GM23338 (cell line): ENCODE measurements at regions not wholly inside any gene's neighbourhood (a gene's known extent, or its start where the extent isn't known, plus 50 kb on each side); places are given as distances from the start of the nearest gene placed in this dataset.
"Not testable (repeated sequence)": the region's sequence is repeated elsewhere in the genome, so short reads cannot be mapped to it uniquely, and the experiment has no call there.

Experiments used
- ATAC-seq: fragments of 200-7000 bp; cut with Tn5 transposase; 3 replicates; pipeline ENCODE4 v1.9.1; 2020
- DNase-seq: peaks from one replicate; pipeline ENCODE4 v3.0.0-alpha.2; 2015; ENCODE audit warnings: low spot score
- H2AFZ ChIP-seq: fragments of 200-600 bp; sonication (generic); 2 replicates; pipeline ENCODE4 v1.8.0; 2016; ENCODE audit warnings: antibody characterized with exemption, mild to moderate bottlenecking, moderate library complexity
- H3F3A ChIP-seq: fragments of 200-600 bp; sonication (generic); replicated peaks from 2 replicates; pipeline ENCODE4 v1.8.0; 2017; ENCODE audit warnings: antibody characterized with exemption, mixed run types, low read depth
- H3K27ac ChIP-seq: fragments of 200-600 bp; sonication (generic); 2 replicates; pipeline ENCODE4 v1.6.1; 2016; ENCODE audit warnings: low read depth
- H3K27me3 ChIP-seq: fragments of 200-600 bp; sonication (generic); 2 replicates; pipeline ENCODE4 v1.8.0; 2016; ENCODE audit warnings: mild to moderate bottlenecking, mixed run types, moderate library complexity; ENCODE audit not compliant: insufficient read depth
- H3K36me3 ChIP-seq: fragments of 200-600 bp; sonication (generic); 2 replicates; pipeline ENCODE4 v1.8.0; 2016; ENCODE audit warnings: mild to moderate bottlenecking; ENCODE audit not compliant: insufficient read depth
- H3K4me1 ChIP-seq: fragments of 200-600 bp; sonication (generic); 2 replicates; pipeline ENCODE4 v1.8.0; 2016; ENCODE audit warnings: mild to moderate bottlenecking, moderate library complexity; ENCODE audit not compliant: insufficient read depth
- H3K4me2 ChIP-seq: fragments of 200-600 bp; sonication (generic); 2 replicates; pipeline ENCODE4 v1.7.1; 2017; ENCODE audit warnings: mixed run types
- H3K4me3 ChIP-seq: fragments of 200-600 bp; sonication (generic); 2 replicates; pipeline ENCODE4 v1.6.1; 2016; ENCODE audit warnings: mixed run types
- H3K79me2 ChIP-seq: fragments of 200-600 bp; sonication (generic); replicated peaks from 2 replicates; pipeline ENCODE4 v1.8.0; 2017; ENCODE audit warnings: mild to moderate bottlenecking; ENCODE audit not compliant: insufficient read depth
- H3K9me2 ChIP-seq: fragments of 200-600 bp; sonication (generic); 2 replicates; pipeline ENCODE4 v1.8.0; 2017; ENCODE audit not compliant: insufficient read depth
- H4K20me1 ChIP-seq: fragments of 200-600 bp; sonication (generic); replicated peaks from 2 replicates; pipeline ENCODE4 v1.8.0; 2017; ENCODE audit warnings: mild to moderate bottlenecking; ENCODE audit not compliant: insufficient read depth
- H3K27ac Mint-ChIP-seq: 2 replicates; pipeline ENCODE4 v1.8.0; 2020; ENCODE audit warnings: inconsistent platforms, mild to moderate bottlenecking, moderate library complexity, mixed read lengths
- H3K27me3 Mint-ChIP-seq: 3 replicates; pipeline ENCODE4 v1.8.0; 2022; ENCODE audit warnings: low read depth, mild to moderate bottlenecking, moderate library complexity, mixed read lengths, inconsistent platforms; ENCODE audit not compliant: insufficient read depth, poor library complexity
- H3K36me3 Mint-ChIP-seq: 3 replicates; pipeline ENCODE4 v1.8.0; 2021; ENCODE audit warnings: low read depth, mild to moderate bottlenecking, inconsistent platforms, moderate library complexity, mixed read lengths
- H3K4me1 Mint-ChIP-seq: 3 replicates; pipeline ENCODE4 v1.8.0; 2020; ENCODE audit warnings: mild to moderate bottlenecking, inconsistent platforms, mixed read lengths
- H3K4me3 Mint-ChIP-seq: 3 replicates; pipeline ENCODE4 v1.8.0; 2021; ENCODE audit warnings: moderate library complexity, mild to moderate bottlenecking, inconsistent platforms, mixed read lengths
- H3K9me3 Mint-ChIP-seq: 3 replicates; pipeline ENCODE4 v1.8.0; 2020; ENCODE audit warnings: moderate library complexity, mild to moderate bottlenecking, inconsistent platforms, mixed read lengths
- CREB1 ChIP-seq: fragments of 250-450 bp; sonication (Bioruptor Pico); IDR thresholded peaks from 2 replicates; pipeline ENCODE4 v1.5.0; 2020; ENCODE audit warnings: low read depth, mild to moderate bottlenecking, moderate library complexity
- CTCF ChIP-seq, 2 experiments: fragments of 200-600 bp in 1 of 2; sonication (generic) in 1 of 2; conservative IDR thresholded peaks; 2 replicates each; pipeline versions ENCODE4 v1.5.1 to v1.6.1; 2016 to 2017; ENCODE audit warnings: antibody characterized with exemption in 2 of 2, low read depth in 2 of 2, mild to moderate bottlenecking in 2 of 2, moderate library complexity in 1 of 2
- ETS1 ChIP-seq: IDR thresholded peaks from 2 replicates; pipeline ENCODE4 v1.6.1; 2016; ENCODE audit warnings: antibody characterized with exemption
- EZH2 ChIP-seq: fragments of 200-600 bp; sonication (generic); IDR thresholded peaks from one replicate; pipeline ENCODE4 v1.8.0; 2017; ENCODE audit warnings: antibody characterized with exemption, mild to moderate bottlenecking, low read depth; ENCODE audit not compliant: unreplicated experiment
- EZH2phosphoT487 ChIP-seq: fragments of 200-600 bp; sonication (generic); IDR thresholded peaks from one replicate; pipeline ENCODE4 v1.8.1; 2018; ENCODE audit warnings: antibody characterized with exemption; ENCODE audit not compliant: unreplicated experiment
- JUNB ChIP-seq: IDR thresholded peaks from one replicate; pipeline ENCODE4 v1.6.1; 2016; ENCODE audit warnings: antibody characterized with exemption; ENCODE audit not compliant: unreplicated experiment
- NANOG ChIP-seq: IDR thresholded peaks from 2 replicates; pipeline ENCODE4 v1.6.1; 2016; ENCODE audit warnings: antibody characterized with exemption, borderline replicate concordance
- POLR2AphosphoS5 ChIP-seq: IDR thresholded peaks from 2 replicates; pipeline ENCODE4 v1.6.1; 2016; ENCODE audit warnings: antibody characterized with exemption, low read depth
- STAT1 ChIP-seq: IDR thresholded peaks from one replicate; pipeline ENCODE4 v1.6.1; 2016; ENCODE audit warnings: antibody characterized with exemption; ENCODE audit not compliant: unreplicated experiment
- ZNF114 ChIP-seq: fragments of 250-450 bp; sonication (Bioruptor Pico); IDR thresholded peaks from 2 replicates; pipeline ENCODE4 v1.5.0; 2020; ENCODE audit warnings: mild to moderate bottlenecking, moderate library complexity
- ZNF331 ChIP-seq: fragments of 250-450 bp; sonication (Bioruptor Pico); IDR thresholded peaks from 2 replicates; pipeline ENCODE4 v1.5.0; 2020; ENCODE audit warnings: low read depth, mild to moderate bottlenecking, moderate library complexity
- TF ChIP-seq, protein P1 (sequence below): IDR thresholded peaks from one replicate; pipeline ENCODE4 v1.6.1; 2018; ENCODE audit warnings: antibody characterized with exemption; ENCODE audit not compliant: unreplicated experiment

DNA sequence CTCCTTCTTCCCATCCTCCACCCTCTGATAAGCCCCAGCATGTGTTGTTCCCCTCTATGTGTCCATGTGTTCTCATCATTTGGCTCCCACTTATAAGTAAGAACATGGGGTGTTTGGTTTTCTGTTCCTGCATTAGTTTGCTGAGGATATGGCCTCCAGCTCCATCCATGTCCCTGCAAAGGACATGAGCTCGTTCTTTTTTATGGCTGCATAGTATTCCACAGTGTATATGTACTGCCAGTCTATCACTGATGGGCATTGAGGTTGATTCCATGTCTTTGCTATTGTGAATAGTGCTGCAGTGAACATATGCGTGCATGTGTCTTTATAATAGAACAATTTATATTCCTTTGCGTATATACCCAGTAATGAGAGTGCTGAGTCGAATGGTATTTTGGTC is 62.8 kb upstream of the IFFO2 start:
- not testable (repeated sequence) for H3K4me2 ChIP-seq, H3K4me3 Mint-ChIP-seq, H4K20me1 ChIP-seq, H3K9me2 ChIP-seq, H3K36me3 ChIP-seq, H3K27ac Mint-ChIP-seq, H3K27me3 Mint-ChIP-seq, H3K4me3 ChIP-seq, ATAC-seq, H3K4me1 Mint-ChIP-seq, H3K4me1 ChIP-seq, H3K27me3 ChIP-seq, H2AFZ ChIP-seq, DNase-seq, H3K36me3 Mint-ChIP-seq, H3F3A ChIP-seq, H3K9me3 Mint-ChIP-seq, H3K27ac ChIP-seq, H3K79me2 ChIP-seq

GRCh38 chr1:19015476-19015875 is 59.0 kb upstream of the IFFO2 start:
- no peak overlapping the region for H3K27ac ChIP-seq
- no peaks in the 10 kb centered on the region for H4K20me1 ChIP-seq
- DNase-seq (no peak), ATAC-seq (no peak)
- H3K9me2 ChIP-seq = no peaks in the 10 kb centered on the region
- H3K9me3 Mint-ChIP-seq = no peaks in the 10 kb centered on the region; the same call in 2 of the 3 replicates
- peaks cover 8% of the 10 kb centered on the region for H3K27me3 Mint-ChIP-seq
- peaks cover 8% of the 10 kb centered on the region; the same call in 1 of the 2 replicates for H3K4me1 ChIP-seq
- H3K27ac Mint-ChIP-seq = no peak overlapping the region
- peaks cover 21% of the 10 kb centered on the region for H3K4me1 Mint-ChIP-seq
- no peak overlapping the region for H2AFZ ChIP-seq
- no peak overlapping the region for H3K4me3 Mint-ChIP-seq
- no peaks in the 10 kb centered on the region for H3F3A ChIP-seq
- H3K4me3 ChIP-seq = no peak overlapping the region
- no peak overlapping the region for H3K4me2 ChIP-seq
- no peaks in the 10 kb centered on the region for H3K79me2 ChIP-seq
- H3K36me3 ChIP-seq = no peaks in the 10 kb centered on the region
- no peak for TF ChIP-seq POLR2AphosphoS5
- TF ChIP-seq STAT1 = no peak
- no peak for TF ChIP-seq NANOG
- H3K36me3 Mint-ChIP-seq = no peaks in the 10 kb centered on the region
- H3K27me3 ChIP-seq = no peaks in the 10 kb centered on the region

DNA sequence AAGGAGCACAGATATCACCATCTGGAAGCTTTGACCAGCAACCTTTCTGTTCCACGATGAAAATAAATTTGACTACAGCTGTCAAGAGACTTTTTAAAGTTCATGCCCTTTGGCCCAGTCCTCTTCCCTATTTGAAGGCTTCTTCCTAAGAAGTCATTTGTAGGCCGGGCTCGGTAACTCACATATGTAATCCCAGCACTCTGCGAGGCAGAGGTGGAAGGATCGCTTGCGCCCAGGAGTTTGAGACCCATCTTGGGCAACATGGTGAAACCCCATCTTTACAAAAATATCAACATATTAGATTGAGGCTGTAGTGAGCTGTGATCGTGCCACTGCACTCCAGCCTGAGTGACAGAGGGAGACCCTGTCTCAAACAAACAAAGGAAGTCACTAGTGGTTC is 58.3 kb upstream of the IFFO2 start:
- no peak overlapping the region for H3K27ac ChIP-seq
- Mint-ChIP-seq H3K27me3 (peaks cover 11% of the 10 kb centered on the region), H3K4me1 (peaks cover 27% of the 10 kb centered on the region), H3K27ac (no peak overlapping the region), H3K36me3 (no peaks in the 10 kb centered on the region), H3K4me3 (no peak overlapping the region), H3K9me3 (no peaks in the 10 kb centered on the region; the same call in 2 of the 3 replicates)
- H3K4me2 ChIP-seq = no peak overlapping the region
- ATAC-seq = no peak
- peaks cover 8% of the 10 kb centered on the region; the same call in 1 of the 2 replicates for H3K4me1 ChIP-seq
- no peak for DNase-seq
- no peaks in the 10 kb centered on the region for H3F3A ChIP-seq
- H3K27me3 ChIP-seq = no peaks in the 10 kb centered on the region
- no peak overlapping the region for H3K4me3 ChIP-seq
- H4K20me1 ChIP-seq = no peaks in the 10 kb centered on the region
- 0 out of 2 replicates have a peak overlapping the region, but pooled peaks have one; percentile 18 for H2AFZ ChIP-seq
- no peaks in the 10 kb centered on the region for H3K79me2 ChIP-seq
- H3K36me3 ChIP-seq = no peaks in the 10 kb centered on the region
- H3K9me2 ChIP-seq = no peaks in the 10 kb centered on the region
- TF ChIP-seq POLR2AphosphoS5 (no peak), ZNF114 (CRISPR knock-in tag) (no peak), EZH2 (no peak), EZH2phosphoT487 (no peak), NANOG (no peak), STAT1 (no peak), CTCF (conservative IDR thresholded peaks at IDR 0.05; ENCODE audit: low read depth in 2 of 2) (no peak), JUNB (no peak), CREB1 (CRISPR knock-in tag) (no peak), ZNF331 (CRISPR knock-in tag) (no peak), ETS1 (no peak)
- TF ChIP-seq, protein P1, sequence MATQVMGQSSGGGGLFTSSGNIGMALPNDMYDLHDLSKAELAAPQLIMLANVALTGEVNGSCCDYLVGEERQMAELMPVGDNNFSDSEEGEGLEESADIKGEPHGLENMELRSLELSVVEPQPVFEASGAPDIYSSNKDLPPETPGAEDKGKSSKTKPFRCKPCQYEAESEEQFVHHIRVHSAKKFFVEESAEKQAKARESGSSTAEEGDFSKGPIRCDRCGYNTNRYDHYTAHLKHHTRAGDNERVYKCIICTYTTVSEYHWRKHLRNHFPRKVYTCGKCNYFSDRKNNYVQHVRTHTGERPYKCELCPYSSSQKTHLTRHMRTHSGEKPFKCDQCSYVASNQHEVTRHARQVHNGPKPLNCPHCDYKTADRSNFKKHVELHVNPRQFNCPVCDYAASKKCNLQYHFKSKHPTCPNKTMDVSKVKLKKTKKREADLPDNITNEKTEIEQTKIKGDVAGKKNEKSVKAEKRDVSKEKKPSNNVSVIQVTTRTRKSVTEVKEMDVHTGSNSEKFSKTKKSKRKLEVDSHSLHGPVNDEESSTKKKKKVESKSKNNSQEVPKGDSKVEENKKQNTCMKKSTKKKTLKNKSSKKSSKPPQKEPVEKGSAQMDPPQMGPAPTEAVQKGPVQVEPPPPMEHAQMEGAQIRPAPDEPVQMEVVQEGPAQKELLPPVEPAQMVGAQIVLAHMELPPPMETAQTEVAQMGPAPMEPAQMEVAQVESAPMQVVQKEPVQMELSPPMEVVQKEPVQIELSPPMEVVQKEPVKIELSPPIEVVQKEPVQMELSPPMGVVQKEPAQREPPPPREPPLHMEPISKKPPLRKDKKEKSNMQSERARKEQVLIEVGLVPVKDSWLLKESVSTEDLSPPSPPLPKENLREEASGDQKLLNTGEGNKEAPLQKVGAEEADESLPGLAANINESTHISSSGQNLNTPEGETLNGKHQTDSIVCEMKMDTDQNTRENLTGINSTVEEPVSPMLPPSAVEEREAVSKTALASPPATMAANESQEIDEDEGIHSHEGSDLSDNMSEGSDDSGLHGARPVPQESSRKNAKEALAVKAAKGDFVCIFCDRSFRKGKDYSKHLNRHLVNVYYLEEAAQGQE = no peak
